Superior temporal gyrus (tissue), 1 donor: ENCODE measurements at regions not wholly inside any gene's neighbourhood (a gene's known extent, or its start where the extent isn't known, plus 50 kb on each side); places are given as distances from the start of the nearest gene placed in this dataset.

Experiments
- DNase-seq: peaks from one replicate; pipeline ENCODE4 v3.0.0-alpha.2; 2016; ENCODE audit errors: extremely low spot score

GRCh38 chr15:69980341-69981059 lies 117.2 kb downstream of the TLE3 start:
- DNase-seq = no peak

GRCh38 chr15:69982037-69982436 lies 115.7 kb downstream of the TLE3 start:
- DNase-seq = no peak

DNA sequence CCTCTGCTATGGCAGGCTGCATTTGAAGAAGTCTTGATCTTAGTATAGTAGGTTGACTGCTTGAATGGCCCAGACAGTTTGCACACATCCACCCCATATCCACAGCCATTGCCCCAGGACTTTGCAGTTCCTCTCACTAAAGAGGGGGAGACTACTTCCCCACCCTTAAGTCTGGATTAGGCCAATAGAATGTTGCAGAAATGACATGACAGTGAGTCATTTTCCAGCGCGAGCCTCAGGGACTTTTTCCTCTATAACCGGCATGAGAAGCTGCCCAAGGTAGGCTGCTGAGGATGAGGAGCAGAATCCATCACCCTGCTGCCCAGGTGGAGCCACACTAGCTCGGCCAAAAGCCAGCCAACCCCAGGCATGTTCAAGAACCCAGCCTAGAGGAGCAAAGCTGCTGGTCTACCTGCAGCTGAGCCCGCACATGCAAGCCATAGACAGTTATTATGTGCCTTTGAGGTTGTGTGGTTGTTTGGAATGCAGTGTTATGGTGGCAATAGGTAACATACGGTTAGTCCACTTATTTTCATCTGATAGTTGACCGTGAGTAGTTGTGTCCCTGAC lies 113.9 kb downstream of the TLE3 start:
- DNase-seq = no peak

DNA sequence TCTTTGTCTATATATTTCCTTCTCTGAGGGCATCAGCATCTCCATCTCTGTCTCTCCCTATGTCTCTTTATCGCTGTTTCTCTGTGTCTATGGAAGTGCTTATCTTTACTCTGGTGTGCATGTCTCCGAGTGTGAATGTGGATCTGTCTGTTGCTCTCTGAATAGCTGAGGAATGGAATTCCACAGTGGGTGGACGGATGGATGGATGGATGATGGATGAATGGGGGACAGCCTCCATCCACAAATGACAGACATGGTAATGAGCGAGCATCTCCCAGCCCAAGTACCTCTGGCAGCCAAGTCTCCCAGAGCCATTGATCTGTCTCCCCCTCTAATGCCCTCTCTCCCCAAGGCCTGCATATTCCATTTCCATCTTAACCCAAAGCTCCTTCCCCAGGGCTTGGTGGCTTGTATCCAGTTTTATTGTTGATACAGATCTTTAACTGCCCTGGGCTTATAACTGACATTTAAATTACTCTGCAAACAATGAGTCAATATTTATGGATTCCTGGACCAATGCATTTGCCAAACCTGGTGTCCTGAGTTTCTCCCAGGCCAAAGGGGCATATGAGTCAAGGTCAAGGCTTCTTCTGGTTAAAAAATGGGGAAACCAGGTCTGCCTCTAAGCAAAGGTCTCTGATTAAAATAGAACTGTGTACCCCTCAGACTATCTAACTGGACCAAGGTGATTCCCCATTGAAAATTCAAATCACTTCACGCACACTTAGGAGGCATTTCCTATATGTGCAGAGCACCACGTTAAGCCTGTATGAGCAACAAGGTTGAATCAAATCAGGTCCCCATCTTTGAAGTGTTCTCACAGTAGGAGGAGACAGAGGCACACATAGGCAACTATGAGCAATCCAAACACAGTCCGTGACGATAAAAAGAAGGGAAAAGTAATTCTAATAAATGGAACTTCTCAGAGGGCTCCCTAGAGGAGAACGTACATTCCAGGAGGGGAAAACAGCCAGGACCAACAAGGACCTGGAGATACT lies 109.9 kb downstream of the TLE3 start:
- DNase-seq = no peak

- no peak for DNase-seq
These were observed 109.0 kb downstream of the TLE3 start for GRCh38 chr15:69988541-69989225.

GRCh38 chr15:69990566-69991421 lies 106.9 kb downstream of the TLE3 start:
- no peak for DNase-seq

- no peak for DNase-seq
These were observed 106.2 kb downstream of the TLE3 start for GRCh38 chr15:69991551-69991980.

- DNase-seq = no peak
These were observed 105.4 kb downstream of the TLE3 start for GRCh38 chr15:69992348-69992747.

- no peak for DNase-seq
These were observed 103.1 kb downstream of the TLE3 start for GRCh38 chr15:69994429-69995205.

DNA sequence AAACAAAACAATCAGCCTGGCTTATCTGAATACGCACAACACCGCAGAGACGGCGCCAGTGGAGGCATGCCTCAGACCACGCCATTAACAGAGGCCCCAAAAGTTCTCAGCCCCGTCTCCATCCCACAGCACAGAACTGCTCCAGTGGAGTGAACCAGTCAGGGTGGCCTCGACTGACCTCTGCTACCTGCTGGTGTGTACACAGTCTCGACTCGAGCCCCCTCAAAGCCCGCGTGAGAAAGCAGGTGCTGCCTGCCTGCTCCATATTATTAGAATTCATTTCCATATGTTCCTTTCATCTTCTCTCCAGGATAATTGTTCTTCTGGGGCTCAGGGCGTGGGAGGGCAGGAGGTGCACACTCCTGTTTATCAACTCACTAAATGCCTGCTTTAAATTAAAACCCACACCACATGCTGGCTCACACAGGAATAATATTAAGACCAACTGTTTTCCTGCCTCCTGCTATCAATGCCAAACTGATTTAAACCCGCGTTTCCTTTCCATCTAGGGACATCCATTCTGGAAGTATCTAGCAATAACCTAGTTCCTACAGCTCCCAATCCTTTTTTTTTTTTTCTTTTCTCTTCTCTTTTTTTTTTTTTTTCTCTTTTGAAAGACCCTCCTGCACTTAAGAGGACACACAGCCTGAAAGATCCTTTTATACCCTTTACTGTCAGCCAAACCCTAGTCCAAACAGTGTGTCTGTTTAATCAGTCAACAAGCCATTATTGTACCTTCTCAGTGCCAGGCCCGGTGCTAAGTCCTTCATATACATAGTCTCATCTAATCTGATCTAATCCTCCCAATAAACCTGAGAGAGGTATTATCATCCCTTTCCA lies 101.2 kb downstream of the TLE3 start:
- no peak for DNase-seq

DNA sequence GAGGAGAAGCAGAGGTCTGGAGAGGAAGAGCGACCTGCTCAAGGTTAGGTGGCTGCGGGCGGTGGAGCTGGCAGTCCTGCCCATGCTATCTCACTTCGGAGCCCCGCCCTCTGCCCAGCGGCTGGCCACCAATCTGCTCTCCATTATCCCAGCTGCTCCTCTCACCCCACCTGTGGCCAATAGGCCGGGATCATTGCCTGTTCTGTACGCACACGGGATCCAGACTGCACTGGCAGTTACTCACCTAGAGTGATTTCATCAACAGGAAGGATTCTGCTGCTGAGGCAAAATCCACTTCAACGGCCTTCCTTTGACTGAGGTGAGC lies 100.6 kb downstream of the TLE3 start:
- no peak for DNase-seq
